ENCODE measurements at regions not wholly inside any gene's neighbourhood (a gene's known extent, or its start where the extent isn't known, plus 50 kb on each side); places are given as distances from the start of the nearest gene placed in this dataset.

DNA sequence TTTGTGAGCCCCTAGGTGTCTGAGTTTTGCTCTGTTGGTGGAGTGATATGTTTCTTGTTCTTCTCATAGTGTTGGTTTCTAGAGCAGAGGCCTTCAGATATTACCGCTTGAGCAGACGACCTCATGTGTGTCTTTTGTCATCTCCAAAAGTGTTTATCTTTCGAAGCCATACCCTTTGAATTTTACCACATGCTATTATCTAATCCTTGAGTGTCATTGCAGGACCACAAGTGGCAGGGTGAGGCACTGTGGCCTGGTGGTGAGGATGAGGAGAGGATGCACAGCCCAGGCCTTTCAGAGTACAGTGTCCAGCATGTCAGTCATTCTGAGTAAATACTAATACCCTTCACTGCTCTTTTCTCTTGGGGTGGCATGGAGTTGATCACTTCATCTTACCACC, 57.2 kb upstream of the CISTR start:
- H3K23ac ChIP-seq (ENCODE audit: low read depth, low read length, poor library complexity) = no peak overlapping the region
- no CpG with 5 or more reads among the region's 3 CpGs for WGBS, 2 donors (ENCODE audit: extremely low coverage in 2 of 2, insufficient read length in 2 of 2, insufficient replicate concordance in 1 of 2)
- H3K9ac ChIP-seq (ENCODE audit: low read depth, low read length, poor library complexity) = no peak overlapping the region
- no peak overlapping the region for H2BK15ac ChIP-seq (ENCODE audit: low read length)
- DNase-seq (ENCODE audit: low spot score) = no peak
- H2BK120ac ChIP-seq (ENCODE audit: low read depth, low read length) = no peak overlapping the region
- no peak overlapping the region for H2AK5ac ChIP-seq (ENCODE audit: low read depth, low read length)
- H3K36me3 ChIP-seq (replicated peaks in 1 of 2; ENCODE audit: control insufficient read depth in 2 of 2, insufficient read depth in 2 of 2, low read length in 2 of 2) = no peaks in the 10 kb centered on the region
- H3K4me1 ChIP-seq (ENCODE audit: control insufficient read depth in 2 of 2, insufficient read depth in 1 of 2, low read depth in 1 of 2, low read length in 2 of 2) = no peaks in the 10 kb centered on the region
- H3K4me2 ChIP-seq (ENCODE audit: insufficient read depth, low read length, poor library complexity, severe bottlenecking) = no peak overlapping the region
- H2BK5ac ChIP-seq (ENCODE audit: low read length) = no peak overlapping the region
- peaks cover 0 to 75% (median 0%) of the 10 kb centered on the region in 3 experiments for H3K27me3 ChIP-seq (ENCODE audit: control insufficient read depth in 3 of 3, insufficient read depth in 3 of 3, low read depth in 1 of 3, low read length in 3 of 3)
- no peak overlapping the region for H2AFZ ChIP-seq (ENCODE audit: low read length)
- no peak overlapping the region for H3K4ac ChIP-seq (ENCODE audit: low read length)
- H3K18ac ChIP-seq (ENCODE audit: low read length) = no peak overlapping the region
- no peak overlapping the region for H3K27ac ChIP-seq (replicated peaks; ENCODE audit: low read length)
- H2BK12ac ChIP-seq (ENCODE audit: low read length) = no peak overlapping the region
- no peak overlapping the region for H4K91ac ChIP-seq (ENCODE audit: low read depth, low read length, poor library complexity)
- H3K9me3 ChIP-seq (replicated peaks in 1 of 2; ENCODE audit: control insufficient read depth in 2 of 2, insufficient read depth in 1 of 2, low read depth in 1 of 2, low read length in 2 of 2) = no peaks in the 10 kb centered on the region
- no peak overlapping the region for H3K14ac ChIP-seq (ENCODE audit: low read length)
- H3K4me3 ChIP-seq (ENCODE audit: low read length in 2 of 2) = no peak overlapping the region
- no peaks in the 10 kb centered on the region for H3K79me1 ChIP-seq (ENCODE audit: low read depth, low read length)
- no peak overlapping the region for H4K8ac ChIP-seq (ENCODE audit: low read depth, low read length)

DNA sequence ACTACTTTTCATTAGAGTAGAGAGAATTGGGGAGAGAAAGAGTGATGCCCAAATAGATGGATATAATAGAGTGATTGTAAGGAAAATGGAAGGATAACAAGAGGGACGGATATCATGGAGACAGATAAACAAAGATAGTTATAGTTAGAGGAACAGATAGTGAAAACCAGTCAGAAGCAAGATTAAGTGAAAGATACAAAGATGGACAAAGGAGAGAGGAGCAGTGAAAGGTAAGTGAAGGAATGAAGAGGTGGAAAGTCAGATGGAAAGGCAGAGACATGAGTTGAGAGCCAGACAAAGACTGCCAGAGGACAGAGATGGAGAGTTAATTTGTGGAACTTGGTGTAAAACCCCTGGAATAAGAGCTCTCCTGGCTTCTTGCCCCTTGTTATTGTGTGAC, 59.2 kb upstream of the CISTR start:
- Histone ChIP-seq H2BK120ac (ENCODE audit: low read depth, low read length) (no peak overlapping the region), H3K18ac (ENCODE audit: low read length) (no peak overlapping the region)
- 100% methylated on average over 1 of the region's 1 CpG for WGBS, 2 donors (ENCODE audit: extremely low coverage in 2 of 2, insufficient read length in 2 of 2, insufficient replicate concordance in 1 of 2)

DNA sequence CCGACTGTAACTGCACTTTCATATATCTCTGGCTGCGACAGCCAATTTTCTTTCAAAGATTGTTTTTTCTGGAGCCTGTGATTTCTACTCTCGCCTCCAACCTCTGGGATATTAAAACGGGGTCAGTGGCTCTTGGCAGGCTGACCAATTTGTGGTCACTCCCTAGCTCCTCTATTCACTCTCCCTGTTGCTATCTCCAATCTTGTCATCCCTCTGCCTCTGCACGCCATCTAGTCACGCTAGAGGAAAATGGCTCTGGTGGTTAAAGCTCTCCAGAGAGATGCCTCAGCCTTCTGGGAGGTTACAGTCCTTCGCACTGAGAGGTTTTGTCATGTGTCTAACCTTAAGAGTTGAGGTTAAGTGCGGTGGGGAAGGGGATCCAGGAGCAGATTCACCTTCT, 59.8 kb upstream of the CISTR start:
- Histone ChIP-seq H3K14ac (ENCODE audit: low read length) (no peak overlapping the region), H2AK5ac (ENCODE audit: low read depth, low read length) (no peak overlapping the region), H3K4me1 (ENCODE audit: control insufficient read depth in 2 of 2, insufficient read depth in 1 of 2, low read depth in 1 of 2, low read length in 2 of 2) (no peaks in the 10 kb centered on the region), H4K8ac (ENCODE audit: low read depth, low read length) (no peak overlapping the region), H3K18ac (ENCODE audit: low read length) (no peak overlapping the region), H3K27ac (replicated peaks; ENCODE audit: low read length) (no peak overlapping the region), H3K9ac (ENCODE audit: low read depth, low read length, poor library complexity) (no peak overlapping the region), H2AFZ (ENCODE audit: low read length) (no peak overlapping the region), H3K79me1 (ENCODE audit: low read depth, low read length) (no peaks in the 10 kb centered on the region), H2BK120ac (ENCODE audit: low read depth, low read length) (no peak overlapping the region), H3K27me3 (ENCODE audit: control insufficient read depth in 3 of 3, insufficient read depth in 3 of 3, low read depth in 1 of 3, low read length in 3 of 3) (peaks cover 0 to 55% (median 0%) of the 10 kb centered on the region in 3 experiments), H3K4ac (ENCODE audit: low read length) (no peak overlapping the region), H2BK15ac (ENCODE audit: low read length) (no peak overlapping the region), H2BK12ac (ENCODE audit: low read length) (no peak overlapping the region), H3K23ac (ENCODE audit: low read depth, low read length, poor library complexity) (no peak overlapping the region), H3K4me2 (ENCODE audit: insufficient read depth, low read length, poor library complexity, severe bottlenecking) (no peak overlapping the region), H4K91ac (ENCODE audit: low read depth, low read length, poor library complexity) (no peak overlapping the region), H3K9me3 (replicated peaks in 1 of 2; ENCODE audit: control insufficient read depth in 2 of 2, insufficient read depth in 1 of 2, low read depth in 1 of 2, low read length in 2 of 2) (no peaks in the 10 kb centered on the region), H3K36me3 (replicated peaks in 1 of 2; ENCODE audit: control insufficient read depth in 2 of 2, insufficient read depth in 2 of 2, low read length in 2 of 2) (no peaks in the 10 kb centered on the region), H2BK5ac (ENCODE audit: low read length) (no peak overlapping the region), H3K4me3 (ENCODE audit: low read length in 2 of 2) (no peak overlapping the region)
- DNase-seq (ENCODE audit: low spot score) = no peak
- whole genome bisulfite sequencing, 2 donors (ENCODE audit: extremely low coverage in 2 of 2, insufficient read length in 2 of 2, insufficient replicate concordance in 1 of 2) = no CpG with 5 or more reads among the region's 8 CpGs

More for the DNA sequence above, 59.2 kb upstream of the CISTR start:
- no peak overlapping the region for H2BK12ac ChIP-seq (ENCODE audit: low read length)
- H3K23ac ChIP-seq (ENCODE audit: low read depth, low read length, poor library complexity) = no peak overlapping the region
- no peak overlapping the region for H3K4me3 ChIP-seq (ENCODE audit: low read length in 2 of 2)
- H3K36me3 ChIP-seq (replicated peaks in 1 of 2; ENCODE audit: control insufficient read depth in 2 of 2, insufficient read depth in 2 of 2, low read length in 2 of 2) = no peaks in the 10 kb centered on the region
- H3K14ac ChIP-seq (ENCODE audit: low read length) = no peak overlapping the region
- no peaks in the 10 kb centered on the region for H3K4me1 ChIP-seq (ENCODE audit: control insufficient read depth in 2 of 2, insufficient read depth in 1 of 2, low read depth in 1 of 2, low read length in 2 of 2)
- no peak overlapping the region for H4K8ac ChIP-seq (ENCODE audit: low read depth, low read length)
- H3K27ac ChIP-seq (replicated peaks; ENCODE audit: low read length) = no peak overlapping the region
- H3K9ac ChIP-seq (ENCODE audit: low read depth, low read length, poor library complexity) = no peak overlapping the region
- no peak overlapping the region for H2BK5ac ChIP-seq (ENCODE audit: low read length)
- H3K9me3 ChIP-seq (replicated peaks in 1 of 2; ENCODE audit: control insufficient read depth in 2 of 2, insufficient read depth in 1 of 2, low read depth in 1 of 2, low read length in 2 of 2) = no peaks in the 10 kb centered on the region
- DNase-seq (ENCODE audit: low spot score) = no peak
- H3K4me2 ChIP-seq (ENCODE audit: insufficient read depth, low read length, poor library complexity, severe bottlenecking) = no peak overlapping the region
- H4K91ac ChIP-seq (ENCODE audit: low read depth, low read length, poor library complexity) = no peak overlapping the region
- H2BK15ac ChIP-seq (ENCODE audit: low read length) = no peak overlapping the region
- H2AK5ac ChIP-seq (ENCODE audit: low read depth, low read length) = no peak overlapping the region
- no peak overlapping the region for H3K4ac ChIP-seq (ENCODE audit: low read length)
- no peaks in the 10 kb centered on the region for H3K79me1 ChIP-seq (ENCODE audit: low read depth, low read length)
- H2AFZ ChIP-seq (ENCODE audit: low read length) = no peak overlapping the region
- peaks cover 0 to 59% (median 0%) of the 10 kb centered on the region in 3 experiments for H3K27me3 ChIP-seq (ENCODE audit: control insufficient read depth in 3 of 3, insufficient read depth in 3 of 3, low read depth in 1 of 3, low read length in 3 of 3)

DNA sequence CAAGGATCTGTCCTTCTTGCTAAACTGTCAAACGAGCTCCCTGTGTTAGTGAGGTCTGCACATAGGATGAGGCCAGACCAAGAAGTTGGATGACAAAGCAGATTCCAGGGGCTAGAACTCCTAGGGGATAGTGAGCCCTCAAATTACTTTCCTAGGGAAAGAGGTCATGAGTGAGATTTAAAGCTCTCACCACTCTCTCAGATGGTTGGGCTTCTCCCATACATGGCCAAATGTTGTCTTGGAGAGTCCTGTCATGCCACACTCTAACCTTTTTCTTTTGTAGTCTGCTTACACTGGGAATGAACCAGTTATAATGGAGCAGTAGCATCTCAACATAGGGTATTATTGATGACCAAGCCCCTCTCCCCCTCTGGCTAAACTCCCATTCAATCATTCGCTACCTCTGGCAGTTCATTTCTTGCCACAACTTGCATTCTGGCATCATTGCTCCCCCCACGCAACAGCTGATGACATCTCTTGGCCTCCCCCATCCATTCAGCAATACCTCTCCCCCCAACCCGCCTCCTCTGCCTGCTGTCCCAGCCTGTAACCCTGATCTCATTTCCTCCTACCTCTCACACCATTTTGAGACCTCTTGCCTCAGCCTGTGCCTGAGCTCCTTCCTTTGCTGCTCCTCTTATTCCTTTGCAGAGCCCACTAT, 64.7 kb upstream of the CISTR start:
- H3K79me1 ChIP-seq (ENCODE audit: low read depth, low read length) = no peaks in the 10 kb centered on the region
- no peak overlapping the region for H3K27ac ChIP-seq (replicated peaks; ENCODE audit: low read length)
- no peaks in the 10 kb centered on the region for H3K9me3 ChIP-seq (replicated peaks in 1 of 2; ENCODE audit: control insufficient read depth in 2 of 2, insufficient read depth in 1 of 2, low read depth in 1 of 2, low read length in 2 of 2)
- H2AFZ ChIP-seq (ENCODE audit: low read length) = no peak overlapping the region
- H2AK5ac ChIP-seq (ENCODE audit: low read depth, low read length) = no peak overlapping the region
- H3K4me1 ChIP-seq (ENCODE audit: control insufficient read depth in 2 of 2, insufficient read depth in 1 of 2, low read depth in 1 of 2, low read length in 2 of 2) = no peaks in the 10 kb centered on the region
- H3K23ac ChIP-seq (ENCODE audit: low read depth, low read length, poor library complexity) = no peak overlapping the region
- no peak for DNase-seq (ENCODE audit: low spot score)
- no peak overlapping the region for H3K4me3 ChIP-seq (ENCODE audit: low read length in 2 of 2)
- H4K91ac ChIP-seq (ENCODE audit: low read depth, low read length, poor library complexity) = no peak overlapping the region
- H3K36me3 ChIP-seq (replicated peaks in 1 of 2; ENCODE audit: control insufficient read depth in 2 of 2, insufficient read depth in 2 of 2, low read length in 2 of 2) = no peaks in the 10 kb centered on the region
- no peak overlapping the region for H3K4me2 ChIP-seq (ENCODE audit: insufficient read depth, low read length, poor library complexity, severe bottlenecking)
- H3K14ac ChIP-seq (ENCODE audit: low read length) = no peak overlapping the region
- H2BK12ac ChIP-seq (ENCODE audit: low read length) = no peak overlapping the region
- H4K8ac ChIP-seq (ENCODE audit: low read depth, low read length) = no peak overlapping the region
- no peak overlapping the region for H2BK120ac ChIP-seq (ENCODE audit: low read depth, low read length)
- no peak overlapping the region for H2BK5ac ChIP-seq (ENCODE audit: low read length)
- H3K4ac ChIP-seq (ENCODE audit: low read length) = no peak overlapping the region
- no peak overlapping the region for H3K9ac ChIP-seq (ENCODE audit: low read depth, low read length, poor library complexity)
- H3K18ac ChIP-seq (ENCODE audit: low read length) = no peak overlapping the region
- H2BK15ac ChIP-seq (ENCODE audit: low read length) = no peak overlapping the region
- no CpG with 5 or more reads among the region's 4 CpGs for WGBS, 2 donors (ENCODE audit: extremely low coverage in 2 of 2, insufficient read length in 2 of 2, insufficient replicate concordance in 1 of 2)
- H3K27me3 ChIP-seq (ENCODE audit: control insufficient read depth in 3 of 3, insufficient read depth in 3 of 3, low read depth in 1 of 3, low read length in 3 of 3) = peaks cover 0 to 55% (median 0%) of the 10 kb centered on the region in 3 experiments

All from neuronal stem cell (in vitro differentiated cells).